HG02610 (cell line): ENCODE measurements at regions not wholly inside any gene's neighbourhood (a gene's known extent, or its start where the extent isn't known, plus 50 kb on each side); places are given as distances from the start of the nearest gene placed in this dataset.
A peak's percentile ranks its signal among the peaks of the same experiment; 100 is the strongest.
"Not testable (repeated sequence)": the region's sequence is repeated elsewhere in the genome, so short reads cannot be mapped to it uniquely, and the experiment has no call there.

Experiments
- ATAC-seq: cut with Tn5 transposase; IDR thresholded peaks from one replicate; pipeline ENCODE4 v1.9.1; 2021; ENCODE audit warnings: mild to moderate bottlenecking, moderate library complexity; ENCODE audit not compliant: unreplicated experiment

DNA sequence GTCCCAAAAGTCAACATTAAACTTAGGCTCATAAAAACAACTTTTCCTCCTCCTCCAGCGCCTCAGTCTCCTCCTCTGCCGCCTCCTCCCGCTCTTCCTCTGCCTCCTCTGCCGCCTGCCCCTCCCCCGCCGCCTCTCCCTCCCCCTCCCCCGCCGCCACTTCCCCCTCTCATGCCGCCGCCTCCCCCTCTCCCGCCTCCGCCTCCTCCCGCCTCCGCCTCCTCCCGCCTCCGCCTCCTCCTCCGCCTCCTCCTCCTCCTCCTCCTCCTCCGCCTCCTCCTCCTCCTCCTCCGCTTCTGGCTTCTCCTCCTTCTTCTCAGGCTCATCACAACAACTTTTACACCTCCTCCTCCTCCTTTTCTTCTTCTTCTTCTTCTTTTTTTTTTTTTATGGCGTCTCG lies 599.9 kb downstream of the TMEM182 start:
- ATAC-seq, result no peak

DNA sequence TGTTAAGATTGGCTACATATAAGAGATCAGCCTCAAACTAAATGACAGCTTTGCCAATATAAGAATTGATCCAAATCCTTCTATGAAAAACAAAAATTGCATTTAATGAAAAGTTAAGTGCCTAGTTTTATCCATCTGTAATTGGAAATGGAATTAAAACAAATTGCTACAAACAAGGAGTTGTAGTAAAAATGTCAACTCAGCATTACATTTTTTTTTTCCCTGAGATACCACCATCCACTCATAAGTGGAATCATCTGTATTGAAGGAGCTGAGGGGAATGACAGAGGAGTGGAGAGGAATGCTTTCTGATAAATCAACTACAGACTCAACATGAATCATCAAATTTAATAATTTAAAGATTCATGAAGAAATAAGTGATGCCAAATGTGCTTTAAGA lies 601.8 kb downstream of the TMEM182 start:
- no peak for ATAC-seq

DNA sequence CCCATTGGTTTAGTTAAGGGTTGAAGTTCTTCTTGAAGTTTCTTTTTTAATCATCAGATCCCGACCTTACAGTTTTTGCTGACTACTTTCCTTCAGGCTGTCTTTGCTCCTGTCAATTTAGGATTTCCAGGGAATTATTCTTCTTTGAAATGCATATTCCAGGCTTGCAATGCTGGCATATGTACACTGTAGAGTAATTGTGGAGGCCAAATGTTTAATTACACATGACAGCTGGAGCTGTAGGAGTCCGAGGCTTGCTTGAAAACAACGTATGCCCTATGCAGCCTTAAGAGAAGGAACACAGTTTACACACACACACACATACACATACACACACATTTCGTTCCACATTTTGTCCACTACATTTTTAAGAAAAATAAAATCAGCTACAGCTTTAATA lies 602.3 kb downstream of the TMEM182 start:
- no peak for ATAC-seq

DNA sequence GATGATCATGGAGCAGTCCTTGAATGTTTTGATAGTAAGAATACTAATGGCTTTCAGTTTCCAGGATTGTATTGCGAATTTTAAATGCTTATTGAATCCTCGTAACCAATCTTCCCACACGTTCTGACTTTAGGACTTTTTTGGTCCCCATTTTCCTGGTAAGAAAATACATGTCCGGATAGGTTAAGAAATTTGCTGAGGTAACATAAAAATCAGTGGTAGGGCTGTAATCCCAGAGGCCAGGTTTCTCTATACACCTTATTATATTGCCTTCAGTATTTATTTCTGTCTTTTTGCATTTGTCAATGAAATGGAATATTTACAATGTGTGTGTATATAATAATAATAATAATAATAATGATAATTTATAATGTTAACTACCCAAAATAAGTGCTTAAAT lies 603.2 kb downstream of the TMEM182 start:
- no peak for ATAC-seq

DNA sequence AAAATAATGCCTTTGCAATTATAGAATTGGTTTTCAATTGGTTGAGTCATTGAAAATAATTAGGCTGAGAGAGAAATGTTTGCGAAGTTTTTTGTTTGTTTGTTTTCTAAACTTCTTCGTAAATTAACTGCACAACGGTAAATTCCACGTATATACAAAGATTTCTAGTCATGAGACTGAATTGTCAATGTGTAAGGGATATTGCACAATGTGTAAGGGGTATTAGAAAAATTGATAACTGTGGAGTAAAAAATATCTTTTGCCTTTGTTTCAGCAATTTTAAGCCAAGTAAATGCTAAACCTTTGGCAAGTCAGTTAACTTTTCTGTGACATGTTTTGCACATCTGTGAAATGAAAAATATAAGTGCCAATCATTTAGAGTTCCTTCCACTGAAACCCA lies 606.0 kb downstream of the TMEM182 start:
- no peak for ATAC-seq

DNA sequence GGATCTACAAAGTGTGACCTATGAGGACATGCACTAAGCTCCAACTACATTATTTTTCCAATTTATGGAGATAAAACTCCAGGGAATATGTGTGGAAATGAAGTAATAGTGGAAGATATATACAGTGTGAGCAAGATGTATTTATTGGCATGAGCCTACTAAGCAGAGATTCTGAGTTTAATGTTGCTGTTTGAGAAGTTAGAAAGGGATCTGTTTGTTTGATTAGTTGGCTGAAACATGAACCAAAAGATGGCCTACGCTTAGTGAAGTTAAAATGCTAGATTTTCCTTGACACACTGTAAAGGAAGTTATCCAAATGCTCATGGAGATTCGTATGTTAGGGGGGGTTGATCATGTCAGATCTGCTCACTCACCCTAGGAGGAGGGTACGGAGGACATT lies 621.7 kb downstream of the TMEM182 start:
- no peak for ATAC-seq

DNA sequence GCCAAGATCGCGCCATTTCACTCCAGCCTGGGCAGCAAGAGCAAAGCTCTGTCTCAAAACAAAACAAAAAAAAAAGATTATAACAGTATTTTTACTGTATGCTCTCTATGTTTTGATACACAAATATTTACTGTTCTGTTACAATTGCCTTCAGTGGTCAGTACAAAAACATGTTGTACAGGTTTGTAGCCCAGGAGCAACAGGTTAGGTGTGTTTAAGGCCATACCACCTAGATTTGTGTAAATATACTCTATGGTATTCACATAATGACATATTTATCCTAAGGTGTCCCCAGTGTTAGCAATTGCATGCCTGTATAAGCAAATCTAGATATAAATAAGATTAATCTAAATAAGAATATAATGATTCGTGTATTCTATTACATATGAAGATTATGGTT lies 625.0 kb downstream of the TMEM182 start:
- ATAC-seq, result no peak

DNA sequence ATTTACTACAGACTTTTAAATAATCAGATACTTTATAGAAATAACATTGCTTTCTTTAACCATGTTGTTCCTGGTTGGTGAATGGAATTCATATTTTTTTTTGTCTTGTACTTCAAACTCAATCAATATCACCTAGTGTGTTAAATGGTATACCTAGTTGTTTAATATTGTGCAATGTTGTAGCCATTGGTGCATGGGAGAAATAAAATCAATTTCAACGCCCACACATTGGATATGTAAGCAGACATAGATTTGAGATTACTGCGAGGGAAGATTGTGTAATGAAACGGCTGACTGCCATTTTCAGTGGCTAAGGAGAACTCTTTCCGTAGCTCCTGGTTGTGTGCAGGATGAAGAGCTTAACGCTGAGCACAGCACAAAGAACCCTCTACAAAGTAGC lies 626.1 kb downstream of the TMEM182 start:
- no peak for ATAC-seq

DNA sequence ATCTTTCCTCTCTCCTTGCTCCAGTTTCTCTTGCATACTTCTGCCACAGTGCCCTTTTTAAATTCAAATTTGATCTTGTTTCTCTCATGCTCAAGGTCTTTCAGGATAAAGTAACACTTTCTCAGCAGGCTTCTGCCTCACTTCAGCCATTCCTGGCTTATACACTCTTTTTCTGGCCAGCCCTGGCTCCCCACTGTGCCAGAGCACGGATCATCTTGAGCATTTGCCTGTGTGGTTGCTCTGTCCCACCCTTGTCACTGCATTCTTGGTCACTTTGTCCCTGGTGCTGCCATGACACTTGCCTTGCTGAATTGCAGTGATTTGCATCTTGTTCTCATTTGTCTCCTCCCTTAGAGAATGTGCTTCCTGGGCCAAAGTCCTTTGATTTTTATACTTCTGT lies 634.3 kb downstream of the TMEM182 start:
- no peak for ATAC-seq

DNA sequence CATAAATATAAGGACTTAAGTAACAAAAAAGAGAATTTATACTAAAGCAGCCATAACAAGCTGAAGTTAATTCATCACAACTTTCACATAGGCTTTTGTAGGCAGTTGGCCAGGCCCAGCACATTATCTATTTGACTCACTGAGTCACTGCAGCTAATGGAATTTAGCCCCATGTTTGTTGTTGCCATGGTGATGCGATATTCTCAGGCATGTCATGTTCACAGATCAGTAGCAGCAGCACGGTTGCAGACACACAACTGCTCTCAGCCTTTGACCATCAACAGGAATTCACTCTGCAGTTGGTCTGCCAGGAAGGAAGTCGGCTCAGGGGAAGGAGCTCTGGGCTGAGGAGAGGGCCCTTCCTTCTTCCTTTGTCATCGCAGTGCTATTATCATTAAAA lies 639.8 kb downstream of the TMEM182 start:
- ATAC-seq, result no peak

DNA sequence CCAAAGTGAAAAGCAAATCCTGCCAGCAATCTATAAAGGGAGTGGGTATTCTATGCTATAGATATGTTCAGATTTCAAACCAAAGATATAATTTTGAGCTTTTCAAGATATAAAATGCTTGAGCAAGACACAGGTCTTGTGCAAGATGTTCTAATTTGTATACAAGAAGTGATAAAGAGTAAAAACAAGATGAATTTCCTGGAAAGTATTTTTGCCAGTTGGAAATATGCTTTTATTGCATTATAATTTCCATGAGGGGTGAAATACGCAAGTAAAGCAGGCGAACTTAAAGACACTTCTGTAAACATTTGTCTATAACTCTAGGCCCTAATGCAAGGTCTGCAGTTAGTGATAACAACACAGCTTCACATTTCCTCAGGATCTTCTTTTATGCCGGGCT lies 640.5 kb downstream of the TMEM182 start:
- no peak for ATAC-seq

DNA sequence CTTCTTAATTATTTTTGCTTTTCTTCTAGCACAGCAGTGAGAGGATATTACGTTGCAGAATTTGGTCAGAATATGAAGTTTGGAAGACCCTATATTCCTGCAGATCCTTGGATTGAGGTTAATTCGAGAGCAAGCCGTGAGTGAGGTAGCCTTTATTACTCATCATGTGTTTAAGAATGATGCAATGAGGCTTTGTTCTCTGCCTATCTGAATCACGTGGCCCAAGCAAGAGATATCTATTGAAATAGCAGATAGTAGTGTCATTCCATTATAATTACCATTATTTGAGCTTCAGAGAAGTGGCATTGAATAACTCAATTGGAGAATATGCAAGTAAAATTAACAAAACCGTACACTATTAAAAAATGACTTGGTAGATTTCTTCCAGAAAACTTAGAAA lies 641.1 kb downstream of the TMEM182 start:
- no peak for ATAC-seq

DNA sequence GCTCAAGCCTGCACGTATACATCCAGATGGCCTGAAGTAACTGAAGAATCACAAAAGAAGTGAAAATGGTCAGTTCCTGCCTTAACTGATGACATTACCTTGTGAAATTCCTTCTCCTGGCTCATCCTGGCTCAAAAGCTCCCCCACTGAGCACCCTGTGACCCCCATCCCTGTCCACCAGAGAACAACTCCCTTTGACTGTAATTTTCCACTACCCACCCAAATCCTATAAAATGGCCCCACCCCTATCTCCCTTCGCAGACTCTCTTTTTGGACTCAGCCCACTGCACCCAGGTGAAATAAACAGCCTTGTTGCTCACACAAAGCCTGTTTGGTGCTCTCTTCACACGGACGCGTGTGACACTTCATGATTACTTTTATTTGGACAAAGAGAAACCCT lies 641.6 kb downstream of the TMEM182 start:
- not testable (repeated sequence) for ATAC-seq

DNA sequence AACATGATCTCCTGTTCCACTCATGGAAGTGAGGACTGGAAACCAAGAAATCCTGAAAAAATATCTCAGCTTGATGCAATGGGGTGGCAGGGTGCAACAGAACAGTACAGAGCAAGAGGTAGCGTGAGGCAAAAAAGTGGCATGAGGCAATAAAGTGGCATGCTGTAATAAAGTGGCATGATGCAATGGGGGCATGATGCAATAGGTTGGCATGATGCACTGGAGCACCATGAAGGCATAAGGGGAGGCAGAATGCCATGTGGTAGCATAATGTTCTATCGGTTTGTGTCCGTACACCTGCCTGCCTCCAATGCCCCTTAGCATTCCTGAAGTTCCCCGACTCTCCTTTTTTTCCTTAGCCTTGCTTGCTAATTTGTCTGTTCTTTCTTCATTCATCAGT lies 648.4 kb downstream of the TMEM182 start:
- no peak for ATAC-seq

DNA sequence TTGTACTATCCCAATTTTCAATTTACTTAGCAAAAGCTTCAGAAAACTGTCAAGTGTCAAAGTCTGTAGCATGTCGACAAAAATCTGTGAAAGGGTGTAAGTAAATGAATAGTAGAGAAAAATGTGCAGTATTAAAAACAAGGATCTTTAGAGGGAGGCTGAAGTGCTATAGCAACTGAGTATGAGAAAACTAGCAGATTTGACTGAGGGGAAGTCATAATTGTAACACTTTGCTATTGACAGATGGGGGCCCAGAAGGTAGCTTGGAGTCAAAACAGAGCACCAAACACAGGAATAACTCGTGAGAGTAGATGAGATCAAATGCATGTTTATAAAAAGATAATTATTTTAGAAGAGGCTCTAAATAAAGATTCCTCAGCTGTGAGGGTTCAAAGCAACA lies 657.7 kb downstream of the TMEM182 start:
- no peak for ATAC-seq

DNA sequence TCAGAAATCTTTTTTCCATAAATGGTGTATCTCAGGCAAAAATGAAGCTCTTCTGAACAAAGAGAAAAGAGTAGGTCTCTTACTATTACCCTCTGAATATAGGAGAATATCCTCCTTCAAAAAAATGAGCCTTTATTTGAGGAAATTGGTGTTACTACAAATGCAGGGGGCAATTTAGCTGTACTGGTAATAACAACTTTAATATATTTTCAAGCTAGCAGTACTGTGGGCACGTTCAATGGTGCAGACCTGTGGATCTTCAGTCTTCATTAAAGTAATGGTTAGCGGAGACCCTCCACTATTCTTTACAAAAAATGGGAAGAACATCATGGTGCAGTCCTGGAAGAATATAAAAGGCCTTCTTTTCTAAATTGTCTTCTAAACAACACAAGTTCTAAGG lies 661.3 kb downstream of the TMEM182 start:
- no peak for ATAC-seq

DNA sequence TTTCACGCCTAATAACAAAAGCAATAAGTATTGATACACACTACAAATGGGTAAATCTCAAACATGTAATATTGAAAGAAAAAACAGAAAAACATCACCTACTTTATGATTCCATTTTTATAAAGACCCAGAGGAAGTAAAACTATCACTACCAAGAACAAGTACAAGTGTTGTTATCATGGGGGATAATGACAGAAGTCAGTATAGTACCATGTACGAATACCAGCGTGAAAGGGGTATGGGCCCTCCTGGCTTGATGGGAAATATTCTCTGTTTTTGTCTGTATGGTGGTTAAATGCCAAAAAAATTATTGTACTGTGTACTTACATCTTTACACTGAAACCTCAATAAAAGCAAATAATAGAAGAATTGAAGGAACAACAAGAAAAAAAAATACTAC lies 665.7 kb downstream of the TMEM182 start:
- ATAC-seq, result no peak

DNA sequence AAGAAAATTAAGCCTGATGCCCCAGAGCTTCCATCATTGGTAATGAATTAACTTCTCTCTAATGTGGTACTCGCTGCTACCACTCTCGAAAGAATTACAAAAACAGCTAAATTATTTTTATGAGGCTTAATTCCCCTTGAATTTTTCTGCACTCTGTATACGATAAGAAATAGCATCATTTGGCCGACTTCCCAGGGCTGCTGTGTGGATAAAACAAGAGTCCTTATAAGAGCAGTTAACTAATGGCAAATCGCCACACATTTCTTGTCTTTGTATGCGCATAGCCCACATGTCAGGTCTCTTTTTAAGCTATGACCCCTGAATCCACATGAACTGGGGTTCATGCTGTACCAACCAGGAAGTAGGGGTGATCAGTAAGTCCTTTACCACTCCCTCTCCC lies 668.4 kb downstream of the TMEM182 start:
- ATAC-seq, result no peak

DNA sequence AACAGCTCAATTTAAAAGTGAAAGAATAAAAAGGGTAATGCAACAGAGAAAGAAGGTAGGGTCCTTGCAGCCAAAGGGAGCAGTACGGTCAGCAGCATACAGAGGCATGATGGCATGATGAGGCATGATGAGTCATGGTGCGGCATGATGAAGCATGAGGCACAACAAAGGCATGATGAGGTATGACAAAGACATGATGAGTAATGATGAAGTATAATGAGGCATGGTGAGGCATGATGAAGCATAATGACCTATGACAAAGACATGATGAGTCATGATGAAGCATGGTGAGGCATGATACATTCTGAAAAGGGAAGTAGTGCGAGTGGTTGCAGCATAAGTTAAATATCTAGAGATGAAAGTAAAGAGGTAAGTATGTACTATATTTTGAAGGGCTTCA lies 673.2 kb downstream of the TMEM182 start:
- ATAC-seq, result peak; percentile 41

DNA sequence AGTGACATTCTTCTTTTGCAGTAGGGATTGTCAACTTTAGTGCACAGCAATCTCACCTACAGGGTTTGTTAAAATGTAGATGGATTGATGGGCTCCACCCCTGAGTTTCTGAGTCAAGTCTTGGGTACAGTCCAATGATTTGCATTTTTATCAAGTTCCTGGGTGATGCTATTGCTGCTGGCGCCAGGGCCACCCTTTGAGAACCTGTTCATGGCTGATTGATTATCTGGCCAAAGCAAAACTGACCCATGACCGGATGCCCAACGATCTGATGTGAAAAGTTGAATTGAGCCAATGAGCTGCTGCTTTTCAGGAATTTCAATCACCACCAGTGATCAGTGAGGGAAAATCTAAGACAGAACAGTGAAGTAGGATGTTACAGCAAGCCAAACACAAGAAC lies 675.3 kb downstream of the TMEM182 start:
- ATAC-seq, result no peak

DNA sequence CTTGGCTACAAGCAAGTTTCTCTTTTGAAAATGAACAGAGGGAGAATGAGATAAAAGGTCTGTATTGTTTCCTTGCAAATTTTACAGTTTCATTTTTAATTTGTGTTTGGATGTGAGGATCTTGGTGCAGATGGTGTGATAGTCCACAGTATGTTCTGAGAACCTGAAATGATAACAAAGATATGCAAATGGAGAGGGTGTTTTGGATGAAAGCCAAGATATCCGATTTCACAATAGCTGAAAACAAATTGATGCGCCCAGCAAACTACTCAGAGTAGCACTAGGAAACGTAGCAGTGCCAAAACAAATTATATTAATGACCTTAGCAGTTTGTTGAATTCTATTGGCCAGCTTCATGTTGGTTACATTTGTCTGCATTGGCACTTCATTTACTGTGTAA lies 683.5 kb downstream of the TMEM182 start:
- ATAC-seq, result no peak

DNA sequence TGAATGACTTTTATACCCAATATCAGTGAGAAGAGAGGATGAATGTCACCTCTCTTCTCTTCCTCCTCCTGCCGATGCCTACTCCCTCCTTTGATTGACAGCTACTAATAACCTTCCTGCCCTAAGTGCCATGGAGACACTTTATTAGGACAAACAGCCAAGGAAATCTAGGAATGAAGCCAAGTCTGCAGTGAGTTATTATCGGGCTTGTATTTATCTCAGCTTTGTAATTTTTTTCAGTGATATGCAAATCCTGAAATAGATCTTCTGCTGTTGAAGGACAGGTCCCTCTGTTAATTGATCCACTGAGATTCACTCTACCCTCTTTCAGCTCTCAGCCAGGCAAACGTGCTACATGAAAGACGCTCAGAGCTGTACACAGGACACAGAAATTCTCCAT lies 686.7 kb downstream of the TMEM182 start:
- no peak for ATAC-seq

DNA sequence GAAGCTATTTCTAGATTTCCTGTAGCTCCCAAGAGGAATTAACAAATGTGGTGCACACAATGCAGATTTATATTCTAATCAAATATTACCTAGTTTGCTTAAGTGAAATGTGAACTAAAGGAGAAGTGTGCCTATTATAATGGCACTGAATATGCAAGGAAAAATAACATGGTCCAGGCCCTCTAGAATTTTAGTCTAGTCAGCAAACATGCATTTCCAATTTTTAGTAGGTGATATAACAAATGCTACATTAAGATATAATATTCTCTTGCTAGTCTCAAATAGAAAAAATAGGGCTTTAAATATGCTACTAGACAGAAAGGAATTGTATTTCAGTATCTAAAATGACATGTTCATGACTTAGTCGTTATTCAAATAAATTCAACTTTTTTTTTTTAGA lies 689.5 kb downstream of the TMEM182 start:
- no peak for ATAC-seq

DNA sequence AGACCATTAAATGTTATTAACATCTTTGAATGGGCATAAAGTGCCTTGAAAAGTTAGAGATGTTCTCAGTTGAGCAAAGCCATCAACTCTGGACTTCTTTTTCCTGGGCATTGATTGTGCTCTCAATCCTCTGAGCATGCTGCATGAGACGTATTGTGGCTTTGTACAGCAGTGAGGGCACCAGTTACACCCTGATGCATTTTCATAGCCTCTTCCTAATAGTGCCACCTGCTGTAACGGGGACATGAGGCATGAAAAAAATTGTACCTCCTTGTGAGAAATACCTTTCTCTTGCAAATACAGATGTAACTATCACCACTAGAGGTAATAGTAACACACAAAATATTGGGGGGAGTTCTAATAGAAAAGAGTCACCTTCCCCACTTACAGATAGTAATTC lies 697.5 kb downstream of the TMEM182 start:
- ATAC-seq, result no peak
